DOHH2 (cell line): ENCODE measurements at regions not wholly inside any gene's neighbourhood (a gene's known extent, or its start where the extent isn't known, plus 50 kb on each side); places are given as distances from the start of the nearest gene placed in this dataset.
A peak's percentile ranks its signal among the peaks of the same experiment; 100 is the strongest.
"Not testable (repeated sequence)": the region's sequence is repeated elsewhere in the genome, so short reads cannot be mapped to it uniquely, and the experiment has no call there.

ENCODE experiments used
- H3F3A ChIP-seq: fragments of 200-600 bp; sonication (generic), shearing (Covaris generic); 2 replicates; pipeline ENCODE4 v1.6.0; 2016; ENCODE audit warnings: antibody characterized with exemption, mild to moderate bottlenecking; ENCODE audit not compliant: control insufficient read depth, insufficient read depth
- H3K27ac ChIP-seq: fragments of 200-600 bp; sonication (generic); 2 replicates; pipeline ENCODE4 v1.5.1; 2014; ENCODE audit warnings: low read depth, mild to moderate bottlenecking, low read length, moderate library complexity
- H3K27me3 ChIP-seq: fragments of 200-600 bp; sonication (generic); 2 replicates; pipeline ENCODE4 v1.6.1; 2014; ENCODE audit warnings: mild to moderate bottlenecking, low read length, mixed read lengths; ENCODE audit not compliant: control insufficient read depth
- H3K36me3 ChIP-seq: fragments of 200-600 bp; sonication (generic); 2 replicates; pipeline ENCODE4 v1.6.1; 2014; ENCODE audit warnings: mild to moderate bottlenecking, low read length, moderate library complexity, mixed read lengths; ENCODE audit not compliant: control insufficient read depth
- H3K4me1 ChIP-seq: fragments of 200-600 bp; sonication (generic); 2 replicates; pipeline ENCODE4 v1.6.1; 2014; ENCODE audit warnings: mild to moderate bottlenecking, low read length, mixed read lengths; ENCODE audit not compliant: control insufficient read depth
- H3K4me2 ChIP-seq: fragments of 200-600 bp; sonication (generic); 2 replicates; pipeline ENCODE4 v1.6.0; 2014; ENCODE audit warnings: mild to moderate bottlenecking, low read length, moderate library complexity
- H3K4me3 ChIP-seq: fragments of 200-600 bp; sonication (generic); 2 replicates; pipeline ENCODE4 v1.5.1; 2014; ENCODE audit warnings: mild to moderate bottlenecking, low read length, mixed read lengths
- H3K79me2 ChIP-seq: fragments of 200-600 bp; sonication (generic); 2 replicates; pipeline ENCODE4 v1.6.1; 2014; ENCODE audit warnings: mild to moderate bottlenecking, low read length, mixed read lengths; ENCODE audit not compliant: control insufficient read depth
- H3K9me2 ChIP-seq: fragments of 200-600 bp; sonication (generic); replicated peaks from 2 replicates; pipeline ENCODE4 v1.6.1; 2014; ENCODE audit warnings: mild to moderate bottlenecking, low read length, mixed read lengths; ENCODE audit not compliant: control insufficient read depth
- H3K9me3 ChIP-seq: fragments of 200-600 bp; sonication (generic); 2 replicates; pipeline ENCODE4 v1.6.1; 2014; ENCODE audit warnings: antibody characterized with exemption, low read length, mixed read lengths; ENCODE audit not compliant: control insufficient read depth, insufficient read depth
- H4K20me1 ChIP-seq: fragments of 200-600 bp; sonication (generic); 2 replicates; pipeline ENCODE4 v1.6.0; 2014; ENCODE audit warnings: low read depth, mild to moderate bottlenecking, antibody characterized with exemption, low read length, moderate library complexity; ENCODE audit not compliant: control insufficient read depth, insufficient read depth
- EZH2phosphoT487 ChIP-seq: fragments of 200-600 bp; sonication (generic); IDR thresholded peaks from 2 replicates; pipeline ENCODE4 v1.6.1; 2017; ENCODE audit warnings: borderline replicate concordance, mild to moderate bottlenecking, antibody characterized with exemption, low read length, moderate library complexity, mixed read lengths
- TF ChIP-seq, protein P1 (sequence below): fragments of 200-600 bp; sonication (generic); IDR thresholded peaks from one replicate; pipeline ENCODE4 v1.5.1; 2014; ENCODE audit warnings: antibody characterized with exemption, mild to moderate bottlenecking, low read depth, low read length; ENCODE audit not compliant: poor library complexity, severe bottlenecking

DNA sequence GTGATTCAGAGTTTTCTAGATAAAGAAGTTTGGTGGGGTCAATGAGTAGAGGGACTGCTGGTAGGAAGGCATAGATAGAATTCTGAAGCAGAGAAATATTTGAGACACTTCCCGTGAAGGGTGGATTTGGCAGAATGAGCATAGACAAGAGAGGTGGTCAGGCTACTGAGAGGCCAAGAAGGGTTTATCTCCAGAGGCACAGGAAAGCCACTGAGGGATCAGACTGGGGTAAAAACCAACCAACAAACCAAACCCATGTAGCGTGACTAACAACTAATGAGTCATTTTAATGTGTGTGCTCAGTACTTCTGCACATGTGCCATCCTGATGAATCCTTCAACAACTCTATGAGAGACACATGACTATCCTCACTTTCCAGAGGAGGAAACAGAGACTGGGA lies 60.0 kb upstream of the SERP2 start:
- H3K4me2 ChIP-seq = peak overlapping the region; percentile 15; the same call in 1 of the 2 replicates
- no peak overlapping the region for H3K27ac ChIP-seq
- no peak for TF ChIP-seq EZH2phosphoT487
- TF ChIP-seq, protein P1, sequence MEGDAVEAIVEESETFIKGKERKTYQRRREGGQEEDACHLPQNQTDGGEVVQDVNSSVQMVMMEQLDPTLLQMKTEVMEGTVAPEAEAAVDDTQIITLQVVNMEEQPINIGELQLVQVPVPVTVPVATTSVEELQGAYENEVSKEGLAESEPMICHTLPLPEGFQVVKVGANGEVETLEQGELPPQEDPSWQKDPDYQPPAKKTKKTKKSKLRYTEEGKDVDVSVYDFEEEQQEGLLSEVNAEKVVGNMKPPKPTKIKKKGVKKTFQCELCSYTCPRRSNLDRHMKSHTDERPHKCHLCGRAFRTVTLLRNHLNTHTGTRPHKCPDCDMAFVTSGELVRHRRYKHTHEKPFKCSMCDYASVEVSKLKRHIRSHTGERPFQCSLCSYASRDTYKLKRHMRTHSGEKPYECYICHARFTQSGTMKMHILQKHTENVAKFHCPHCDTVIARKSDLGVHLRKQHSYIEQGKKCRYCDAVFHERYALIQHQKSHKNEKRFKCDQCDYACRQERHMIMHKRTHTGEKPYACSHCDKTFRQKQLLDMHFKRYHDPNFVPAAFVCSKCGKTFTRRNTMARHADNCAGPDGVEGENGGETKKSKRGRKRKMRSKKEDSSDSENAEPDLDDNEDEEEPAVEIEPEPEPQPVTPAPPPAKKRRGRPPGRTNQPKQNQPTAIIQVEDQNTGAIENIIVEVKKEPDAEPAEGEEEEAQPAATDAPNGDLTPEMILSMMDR = no peak
- H3K27me3 ChIP-seq = no peaks in the 10 kb centered on the region
- no peak overlapping the region for H3K4me3 ChIP-seq
- no peaks in the 10 kb centered on the region for H4K20me1 ChIP-seq
- peaks cover 17% of the 10 kb centered on the region for H3K4me1 ChIP-seq
- H3K9me3 ChIP-seq = no peaks in the 10 kb centered on the region
- no peaks in the 10 kb centered on the region for H3K36me3 ChIP-seq
- H3K9me2 ChIP-seq = no peaks in the 10 kb centered on the region
- H3K79me2 ChIP-seq = no peaks in the 10 kb centered on the region
- no peaks in the 10 kb centered on the region for H3F3A ChIP-seq

GRCh38 chr13:44314160-44314559 lies 59.5 kb upstream of the SERP2 start:
- not testable (repeated sequence) for H3K4me3 ChIP-seq, H3K36me3 ChIP-seq, H3K27ac ChIP-seq, H3K79me2 ChIP-seq, H3F3A ChIP-seq, H3K27me3 ChIP-seq, H3K9me3 ChIP-seq, H3K9me2 ChIP-seq, H4K20me1 ChIP-seq
- H3K4me1 ChIP-seq = peaks cover 17% of the 10 kb centered on the region
- H3K4me2 ChIP-seq = peak overlapping the region; percentile 15; the same call in 1 of the 2 replicates

DNA sequence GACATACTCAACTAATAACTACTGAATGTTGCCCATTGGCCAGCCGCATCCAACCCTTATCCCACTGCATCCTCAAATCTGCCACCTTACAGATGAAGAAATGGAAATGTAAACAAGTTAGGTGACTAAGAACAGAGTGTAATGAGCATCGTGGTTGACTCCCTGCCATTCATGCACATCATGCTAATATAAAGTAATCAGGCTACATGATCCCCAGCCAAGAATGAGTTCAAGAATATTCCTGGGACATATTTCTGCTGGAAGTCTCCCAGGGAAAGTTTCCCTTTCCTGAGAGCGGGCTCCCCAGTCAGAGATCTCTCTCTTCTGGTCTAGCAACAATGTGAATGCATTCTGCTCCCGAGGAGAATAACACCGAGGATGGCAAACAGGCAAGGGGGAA lies 55.9 kb upstream of the SERP2 start:
- TF ChIP-seq EZH2phosphoT487 = no peak
- TF ChIP-seq, protein P1 = no peak
- Histone ChIP-seq H3K4me2 (no peak overlapping the region), H3K4me3 (no peak overlapping the region), H3K79me2 (no peaks in the 10 kb centered on the region), H4K20me1 (no peaks in the 10 kb centered on the region), H3K36me3 (no peaks in the 10 kb centered on the region), H3K27ac (no peak overlapping the region), H3F3A (no peaks in the 10 kb centered on the region), H3K9me2 (no peaks in the 10 kb centered on the region), H3K27me3 (no peaks in the 10 kb centered on the region), H3K4me1 (peaks cover 17% of the 10 kb centered on the region), H3K9me3 (no peaks in the 10 kb centered on the region)

- H4K20me1 ChIP-seq = no peaks in the 10 kb centered on the region
- no peak overlapping the region for H3K27ac ChIP-seq
- no peak overlapping the region for H3K4me3 ChIP-seq
- no peaks in the 10 kb centered on the region for H3K36me3 ChIP-seq
- no peaks in the 10 kb centered on the region for H3F3A ChIP-seq
- H3K27me3 ChIP-seq = no peaks in the 10 kb centered on the region
- H3K9me2 ChIP-seq = no peaks in the 10 kb centered on the region
- H3K4me2 ChIP-seq = no peak overlapping the region
- TF ChIP-seq, protein P1 = no peak
- H3K9me3 ChIP-seq = no peaks in the 10 kb centered on the region
- H3K4me1 ChIP-seq = peaks cover 17% of the 10 kb centered on the region
- H3K79me2 ChIP-seq = no peaks in the 10 kb centered on the region
Observed at GRCh38 chr13:44318161-44318560, 55.5 kb upstream of the SERP2 start.
